ENCODE measurements at regions not wholly inside any gene's neighbourhood (a gene's known extent, or its start where the extent isn't known, plus 50 kb on each side); places are given as distances from the start of the nearest gene placed in this dataset.

DNA sequence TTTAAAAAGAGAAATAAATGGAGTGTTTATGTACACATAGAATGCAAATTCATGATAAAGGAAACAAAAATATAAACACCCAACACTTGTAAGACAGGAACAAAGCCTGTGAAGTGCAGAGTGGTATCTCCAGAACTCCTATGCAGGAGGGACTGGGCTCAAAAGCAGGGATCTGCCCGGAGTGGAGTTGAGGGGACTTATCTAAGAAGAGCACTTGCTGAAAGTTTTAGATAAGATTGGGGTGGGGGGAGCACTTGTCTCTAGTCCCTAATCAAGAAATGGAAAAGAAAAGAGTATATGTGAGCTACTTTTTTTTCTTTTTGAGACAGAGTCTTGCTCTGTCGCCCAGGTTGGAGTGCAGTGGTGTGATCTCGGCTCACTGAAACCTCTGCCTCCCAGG is 840.4 kb downstream of the MAT2B start:
- TF ChIP-seq, protein P1, sequence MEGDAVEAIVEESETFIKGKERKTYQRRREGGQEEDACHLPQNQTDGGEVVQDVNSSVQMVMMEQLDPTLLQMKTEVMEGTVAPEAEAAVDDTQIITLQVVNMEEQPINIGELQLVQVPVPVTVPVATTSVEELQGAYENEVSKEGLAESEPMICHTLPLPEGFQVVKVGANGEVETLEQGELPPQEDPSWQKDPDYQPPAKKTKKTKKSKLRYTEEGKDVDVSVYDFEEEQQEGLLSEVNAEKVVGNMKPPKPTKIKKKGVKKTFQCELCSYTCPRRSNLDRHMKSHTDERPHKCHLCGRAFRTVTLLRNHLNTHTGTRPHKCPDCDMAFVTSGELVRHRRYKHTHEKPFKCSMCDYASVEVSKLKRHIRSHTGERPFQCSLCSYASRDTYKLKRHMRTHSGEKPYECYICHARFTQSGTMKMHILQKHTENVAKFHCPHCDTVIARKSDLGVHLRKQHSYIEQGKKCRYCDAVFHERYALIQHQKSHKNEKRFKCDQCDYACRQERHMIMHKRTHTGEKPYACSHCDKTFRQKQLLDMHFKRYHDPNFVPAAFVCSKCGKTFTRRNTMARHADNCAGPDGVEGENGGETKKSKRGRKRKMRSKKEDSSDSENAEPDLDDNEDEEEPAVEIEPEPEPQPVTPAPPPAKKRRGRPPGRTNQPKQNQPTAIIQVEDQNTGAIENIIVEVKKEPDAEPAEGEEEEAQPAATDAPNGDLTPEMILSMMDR (IDR thresholded peaks at IDR 0.05), result no peak
- no peak for TF ChIP-seq POLR2AphosphoS5 (IDR thresholded peaks at IDR 0.05)
- TF ChIP-seq POLR2A (IDR thresholded peaks at IDR 0.05), result no peak

All from transverse colon (tissue), 4 donors.